HFFc6 (cell line): ENCODE measurements at regions not wholly inside any gene's neighbourhood (a gene's known extent, or its start where the extent isn't known, plus 50 kb on each side); places are given as distances from the start of the nearest gene placed in this dataset.

ENCODE experiments used
- DNase-seq: peaks from one replicate; pipeline ENCODE4 v3.0.0-alpha.2; 2018
- H3K27ac Mint-ChIP-seq: 2 replicates; pipeline ENCODE4 v1.8.0; 2020; ENCODE audit warnings: mild to moderate bottlenecking, mixed read lengths
- H3K27me3 Mint-ChIP-seq: 2 replicates; pipeline ENCODE4 v1.8.0; 2021; ENCODE audit warnings: mild to moderate bottlenecking, moderate library complexity, mixed read lengths; ENCODE audit not compliant: insufficient read depth
- H3K36me3 Mint-ChIP-seq: 2 replicates; pipeline ENCODE4 v1.8.0; 2021; ENCODE audit warnings: low read depth, mixed read lengths
- H3K4me1 Mint-ChIP-seq: 2 replicates; pipeline ENCODE4 v1.8.0; 2020; ENCODE audit warnings: low read depth, mixed read lengths
- H3K4me3 Mint-ChIP-seq: 2 replicates; pipeline ENCODE4 v1.8.0; 2020; ENCODE audit warnings: mild to moderate bottlenecking, moderate library complexity, mixed read lengths
- H3K9me3 Mint-ChIP-seq: 2 replicates; pipeline ENCODE4 v1.8.0; 2020; ENCODE audit warnings: mild to moderate bottlenecking, mixed read lengths
- TF ChIP-seq, protein P1 (sequence below): fragments of 200-600 bp; sonication (generic); IDR thresholded peaks from 2 replicates; pipeline ENCODE4 v1.5.0; 2021; ENCODE audit warnings: antibody characterized with exemption, mild to moderate bottlenecking

DNA sequence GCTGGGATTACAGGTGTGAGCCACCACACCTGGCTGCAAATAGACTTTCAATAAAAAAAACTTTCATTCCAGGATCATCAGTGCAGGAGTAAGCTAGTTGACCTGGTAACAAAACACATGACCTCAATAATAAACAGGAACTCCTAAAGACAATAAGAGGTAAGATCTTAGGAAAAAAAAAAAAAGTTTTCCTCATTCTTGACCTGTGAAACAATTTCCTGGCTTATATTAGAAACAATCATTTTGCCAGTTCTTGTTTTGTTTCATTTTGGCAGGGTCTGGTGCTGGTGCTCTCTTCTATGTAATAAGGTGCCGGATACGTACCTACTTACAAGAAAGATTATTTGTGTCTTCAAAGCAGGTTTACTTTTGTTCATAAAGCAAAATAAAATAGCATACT, 90.6 kb upstream of the AMN1 start:
- H3K27ac Mint-ChIP-seq = no peak overlapping the region
- TF ChIP-seq, protein P1, sequence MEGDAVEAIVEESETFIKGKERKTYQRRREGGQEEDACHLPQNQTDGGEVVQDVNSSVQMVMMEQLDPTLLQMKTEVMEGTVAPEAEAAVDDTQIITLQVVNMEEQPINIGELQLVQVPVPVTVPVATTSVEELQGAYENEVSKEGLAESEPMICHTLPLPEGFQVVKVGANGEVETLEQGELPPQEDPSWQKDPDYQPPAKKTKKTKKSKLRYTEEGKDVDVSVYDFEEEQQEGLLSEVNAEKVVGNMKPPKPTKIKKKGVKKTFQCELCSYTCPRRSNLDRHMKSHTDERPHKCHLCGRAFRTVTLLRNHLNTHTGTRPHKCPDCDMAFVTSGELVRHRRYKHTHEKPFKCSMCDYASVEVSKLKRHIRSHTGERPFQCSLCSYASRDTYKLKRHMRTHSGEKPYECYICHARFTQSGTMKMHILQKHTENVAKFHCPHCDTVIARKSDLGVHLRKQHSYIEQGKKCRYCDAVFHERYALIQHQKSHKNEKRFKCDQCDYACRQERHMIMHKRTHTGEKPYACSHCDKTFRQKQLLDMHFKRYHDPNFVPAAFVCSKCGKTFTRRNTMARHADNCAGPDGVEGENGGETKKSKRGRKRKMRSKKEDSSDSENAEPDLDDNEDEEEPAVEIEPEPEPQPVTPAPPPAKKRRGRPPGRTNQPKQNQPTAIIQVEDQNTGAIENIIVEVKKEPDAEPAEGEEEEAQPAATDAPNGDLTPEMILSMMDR = no peak
- no peak overlapping the region for H3K4me3 Mint-ChIP-seq
- DNase-seq = no peak
- H3K36me3 Mint-ChIP-seq = no peaks in the 10 kb centered on the region
- H3K27me3 Mint-ChIP-seq = peaks cover 14% of the 10 kb centered on the region
- no peaks in the 10 kb centered on the region for H3K4me1 Mint-ChIP-seq
- H3K9me3 Mint-ChIP-seq = no peaks in the 10 kb centered on the region

DNA sequence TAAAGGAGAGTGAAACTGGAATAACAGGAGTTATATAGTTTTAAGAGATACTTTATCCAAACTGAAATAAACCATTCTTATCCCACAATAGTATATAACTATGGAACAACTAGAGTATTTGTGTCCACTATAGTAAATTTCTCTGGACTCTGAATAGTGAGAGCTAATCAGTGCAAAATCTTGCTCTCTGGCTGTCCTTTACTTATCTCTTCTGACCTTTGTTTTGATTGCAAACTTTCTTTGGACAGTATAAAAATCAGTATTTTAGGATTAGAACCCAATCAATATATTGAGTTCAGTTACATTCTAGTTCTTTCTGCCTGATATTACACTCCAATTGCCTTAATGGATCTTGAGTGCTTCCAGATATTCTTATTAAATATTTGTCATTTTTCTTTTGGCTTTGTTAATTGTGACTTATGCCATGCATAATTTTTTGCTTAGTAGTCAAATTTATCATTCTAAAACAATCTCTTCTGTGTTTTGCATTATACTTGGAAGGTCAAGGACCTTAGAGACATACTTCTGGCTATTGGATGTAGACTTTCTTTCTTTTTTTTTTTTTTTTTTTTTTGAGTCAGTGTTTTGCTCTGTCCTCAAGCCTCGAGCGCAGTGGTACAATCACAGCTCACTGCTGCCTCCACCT, 89.9 kb upstream of the AMN1 start:
- TF ChIP-seq, protein P1 = no peak
- peaks cover 11% of the 10 kb centered on the region for H3K27me3 Mint-ChIP-seq
- no peaks in the 10 kb centered on the region for H3K4me1 Mint-ChIP-seq
- DNase-seq = no peak
- H3K9me3 Mint-ChIP-seq = no peaks in the 10 kb centered on the region
- H3K36me3 Mint-ChIP-seq = no peaks in the 10 kb centered on the region
- H3K4me3 Mint-ChIP-seq = no peak overlapping the region
- no peak overlapping the region for H3K27ac Mint-ChIP-seq

DNA sequence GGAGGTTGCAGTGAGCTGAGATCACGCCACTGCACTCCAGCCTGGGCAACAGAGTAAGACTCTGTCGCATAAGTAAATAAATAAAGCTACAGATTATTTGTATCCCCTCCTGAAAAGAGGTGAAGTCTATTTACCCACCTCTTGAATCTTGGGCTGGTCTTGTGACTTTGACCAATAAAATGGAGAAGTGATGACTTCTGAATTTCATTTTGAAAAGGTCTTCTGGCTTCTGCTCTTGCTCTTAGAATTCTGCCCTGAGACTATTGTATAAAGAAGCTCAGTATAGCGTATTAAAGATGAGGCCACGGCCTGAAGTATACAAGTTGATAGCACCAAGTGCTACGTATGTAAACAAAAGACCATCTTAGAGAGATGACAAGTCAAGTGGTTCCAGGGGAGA, 88.3 kb upstream of the AMN1 start:
- no peak for DNase-seq
- H3K4me1 Mint-ChIP-seq = no peaks in the 10 kb centered on the region
- TF ChIP-seq, protein P1 = no peak

DNA sequence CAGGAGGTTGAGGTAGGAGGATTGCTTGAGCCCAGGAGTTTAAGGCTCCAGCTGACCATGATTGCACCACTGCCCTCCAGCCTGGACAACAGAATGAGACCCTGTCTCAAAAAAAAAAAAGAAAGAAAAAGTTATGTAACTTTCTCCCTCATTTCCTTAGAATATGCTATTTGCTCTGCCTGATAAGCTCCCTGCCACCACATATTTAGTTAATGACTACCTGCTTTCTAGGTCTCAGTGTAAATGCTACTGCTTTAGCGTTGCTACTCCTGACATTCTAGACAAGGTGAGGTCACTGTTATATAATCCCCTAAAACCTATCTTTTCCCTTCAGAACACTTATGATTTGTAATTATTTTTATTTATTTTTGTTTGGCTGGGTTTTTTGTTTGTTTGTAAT, 86.3 kb upstream of the AMN1 start:
- TF ChIP-seq, protein P1 = no peak
- no peaks in the 10 kb centered on the region for H3K4me1 Mint-ChIP-seq

More for the DNA sequence above, 88.3 kb upstream of the AMN1 start:
- H3K27ac Mint-ChIP-seq = no peak overlapping the region
- H3K36me3 Mint-ChIP-seq = no peaks in the 10 kb centered on the region
- H3K27me3 Mint-ChIP-seq = peaks cover 12% of the 10 kb centered on the region
- H3K4me3 Mint-ChIP-seq = no peak overlapping the region
- H3K9me3 Mint-ChIP-seq = no peaks in the 10 kb centered on the region

DNA sequence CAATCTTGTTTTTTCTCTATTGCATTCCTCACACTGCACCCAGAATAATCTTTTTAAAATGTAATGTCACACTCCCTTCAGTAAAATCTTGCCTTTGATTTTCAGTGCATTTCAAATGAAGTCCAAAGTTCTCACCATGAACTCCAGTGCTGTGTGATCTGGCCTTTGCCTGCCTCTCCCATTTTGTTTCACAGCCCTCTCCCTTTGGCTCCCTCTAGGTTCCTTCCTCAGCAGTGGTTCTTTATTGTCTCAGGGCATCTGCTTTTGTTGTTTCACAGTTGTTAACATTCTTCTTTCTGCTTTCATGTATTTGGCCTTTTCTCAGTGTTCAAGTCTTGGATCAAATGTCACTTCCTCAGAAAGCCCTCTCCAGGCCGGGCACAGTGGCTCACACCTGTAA, 84.5 kb upstream of the AMN1 start:
- Mint-ChIP-seq H3K4me1 (no peaks in the 10 kb centered on the region), H3K36me3 (no peaks in the 10 kb centered on the region), H3K27ac (no peak overlapping the region), H3K4me3 (no peak overlapping the region), H3K27me3 (peaks cover 12% of the 10 kb centered on the region), H3K9me3 (no peaks in the 10 kb centered on the region)
- no peak for DNase-seq
- TF ChIP-seq, protein P1 = peak; percentile 23; the same call in 1 of the 2 replicates

More for the DNA sequence above, 86.3 kb upstream of the AMN1 start:
- no peak for DNase-seq
- H3K9me3 Mint-ChIP-seq = no peaks in the 10 kb centered on the region
- no peak overlapping the region for H3K27ac Mint-ChIP-seq
- H3K36me3 Mint-ChIP-seq = no peaks in the 10 kb centered on the region
- H3K4me3 Mint-ChIP-seq = no peak overlapping the region
- peaks cover 12% of the 10 kb centered on the region for H3K27me3 Mint-ChIP-seq
